Glomerular endothelial cell (primary cell): ENCODE measurements at regions not wholly inside any gene's neighbourhood (a gene's known extent, or its start where the extent isn't known, plus 50 kb on each side); places are given as distances from the start of the nearest gene placed in this dataset.
"Not testable (repeated sequence)": the region's sequence is repeated elsewhere in the genome, so short reads cannot be mapped to it uniquely, and the experiment has no call there.

Source experiments
- DNase-seq: peaks from one replicate; pipeline ENCODE4 v3.0.0-alpha.2; 2011; ENCODE audit warnings: low read depth, low spot score; ENCODE audit errors: extremely low read depth

- DNase-seq = no peak
Observed at GRCh38 chr21:41612674-41613532, 104.9 kb upstream of the TMPRSS2 start.

GRCh38 chr21:41611966-41612606 lies 104.1 kb upstream of the TMPRSS2 start:
- no peak for DNase-seq

GRCh38 chr21:41611441-41611840 lies 103.5 kb upstream of the TMPRSS2 start:
- no peak for DNase-seq

GRCh38 chr21:41610840-41611115 lies 102.8 kb upstream of the TMPRSS2 start:
- not testable (repeated sequence) for DNase-seq

DNA sequence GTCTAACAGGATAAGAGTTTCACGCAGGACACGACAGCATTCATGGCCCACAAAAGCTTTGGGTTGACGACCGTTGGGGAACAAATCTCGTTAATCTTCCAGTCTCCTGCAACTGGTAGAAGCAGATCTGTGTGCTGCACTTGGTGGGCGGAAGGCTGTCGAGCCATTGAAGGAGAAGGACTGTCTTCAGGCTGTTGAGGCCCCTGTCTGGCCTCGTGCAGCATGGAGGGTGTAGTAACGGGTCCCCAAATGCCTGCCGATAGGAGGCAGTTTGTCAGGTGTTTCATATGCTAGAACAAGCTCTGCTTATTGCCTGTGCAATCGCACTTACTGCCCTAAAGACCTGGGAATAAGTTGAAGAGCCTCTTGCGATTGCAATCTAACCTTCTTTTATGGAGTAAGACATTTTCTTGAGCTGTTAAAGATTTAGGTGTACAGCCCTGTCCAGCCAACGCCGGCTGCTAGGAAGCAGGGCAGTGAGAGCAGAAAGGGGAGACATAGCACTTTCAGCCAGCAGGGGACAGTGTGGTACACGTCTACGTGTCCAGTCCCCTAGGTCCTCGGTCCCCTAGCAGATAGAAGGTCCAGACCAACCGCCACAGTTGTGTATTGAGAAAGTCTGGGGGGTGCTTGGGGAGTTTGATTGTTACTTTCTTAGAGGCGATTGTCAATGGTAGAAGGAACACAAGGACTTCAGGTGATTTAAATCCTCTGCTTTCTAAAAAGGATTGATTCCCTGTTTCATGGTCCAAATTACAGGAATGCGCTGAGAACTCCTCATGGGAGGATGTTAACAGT lies 102.3 kb upstream of the TMPRSS2 start:
- no peak for DNase-seq

- DNase-seq = no peak
Observed at GRCh38 chr21:41606706-41607105, 98.7 kb upstream of the TMPRSS2 start.

DNA sequence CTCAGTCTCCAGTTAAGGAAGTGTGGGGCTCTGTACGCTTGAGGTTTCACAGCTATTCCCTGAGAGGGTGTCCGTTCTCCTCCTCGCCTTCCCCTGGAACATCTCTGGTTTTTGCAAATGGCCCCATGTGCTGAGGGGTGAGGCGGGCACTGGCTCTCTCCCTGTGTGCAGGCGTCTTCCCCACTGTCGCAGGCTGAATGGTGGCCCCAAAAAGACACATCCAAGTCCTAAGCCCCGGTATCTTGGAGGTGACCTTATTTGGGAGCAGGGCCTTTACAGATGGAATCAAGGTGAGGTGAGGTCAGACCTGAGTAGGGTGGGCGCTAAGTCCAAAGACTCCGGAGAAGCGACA lies 98.0 kb upstream of the TMPRSS2 start:
- no peak for DNase-seq

- DNase-seq = no peak
Observed at GRCh38 chr21:41605178-41605933, 97.4 kb upstream of the TMPRSS2 start.

GRCh38 chr21:41604583-41605041 lies 96.7 kb upstream of the TMPRSS2 start:
- DNase-seq = no peak

DNA sequence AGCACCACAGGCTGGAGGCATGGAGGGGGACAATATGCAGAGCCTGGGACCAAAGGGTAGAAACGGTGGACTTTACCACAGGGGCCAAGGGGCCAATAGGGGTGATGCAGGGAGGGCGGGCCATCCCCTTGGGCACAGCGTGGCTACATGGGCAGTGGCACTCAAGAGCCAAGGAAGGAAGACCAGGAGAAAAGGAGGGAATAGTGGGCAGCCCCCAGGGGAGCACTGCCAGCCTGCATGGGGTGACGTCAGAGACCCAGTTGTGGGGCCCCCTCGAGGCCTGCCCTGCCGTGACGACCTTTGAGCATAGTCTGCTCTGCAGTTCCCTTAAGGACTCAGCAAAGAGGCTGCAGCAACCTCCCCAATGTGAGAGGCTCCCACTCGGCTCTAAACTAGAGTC lies 95.5 kb upstream of the TMPRSS2 start:
- no peak for DNase-seq

DNA sequence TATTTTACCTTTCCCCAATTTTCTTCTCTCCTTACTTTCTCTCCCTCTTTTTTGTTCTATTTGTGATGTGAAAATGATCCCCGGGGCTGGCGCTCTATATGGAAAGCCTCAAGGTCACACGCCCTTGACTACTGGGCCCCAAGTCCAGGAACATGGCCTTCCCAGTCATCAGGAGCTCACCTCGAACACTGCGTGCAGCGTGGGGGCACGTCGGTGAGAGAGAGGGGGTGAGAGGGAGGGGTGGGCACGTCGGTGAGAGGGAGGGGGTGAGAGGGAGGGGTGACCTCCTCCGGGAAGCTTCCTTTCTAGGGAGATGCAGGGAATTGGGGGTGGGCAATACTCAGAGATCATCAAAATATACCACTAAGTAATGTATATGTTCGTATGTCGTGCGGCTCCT lies 94.6 kb upstream of the TMPRSS2 start:
- no peak for DNase-seq

- no peak for DNase-seq
Observed at GRCh38 chr21:41601573-41602368, 93.8 kb upstream of the TMPRSS2 start.

DNA sequence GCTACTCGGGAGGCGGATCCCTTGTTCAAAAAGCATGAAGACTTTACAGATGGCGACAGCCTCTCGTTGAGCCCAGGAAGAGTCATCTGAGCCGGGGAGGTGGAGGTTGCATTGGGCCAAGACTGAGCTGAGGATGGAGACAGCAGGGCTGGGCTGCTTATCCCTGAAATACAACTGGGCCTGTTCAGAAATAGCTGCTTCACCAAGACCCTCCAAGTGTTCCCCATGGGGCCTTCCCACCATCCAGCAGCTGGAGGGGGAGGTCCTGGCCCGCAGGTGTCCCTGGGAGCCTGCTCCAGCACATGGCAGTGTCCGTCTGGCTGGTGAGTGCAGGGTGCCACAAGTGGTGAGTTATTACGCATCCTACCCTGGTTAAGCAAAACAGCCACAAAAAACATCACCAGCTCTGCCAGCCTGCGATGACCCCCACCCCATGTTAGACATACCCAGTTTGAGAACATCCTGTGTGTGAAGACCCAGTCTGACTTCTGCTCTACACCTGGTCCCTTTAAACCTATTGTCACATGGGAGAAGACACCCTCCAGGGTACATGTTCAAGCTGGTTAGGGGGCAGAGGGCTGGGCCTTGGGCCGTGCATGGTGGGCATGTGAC lies 93.1 kb upstream of the TMPRSS2 start:
- no peak for DNase-seq

GRCh38 chr21:41600556-41600955 lies 92.6 kb upstream of the TMPRSS2 start:
- no peak for DNase-seq

- DNase-seq = no peak
Observed at GRCh38 chr21:41600116-41600515, 92.2 kb upstream of the TMPRSS2 start.

DNA sequence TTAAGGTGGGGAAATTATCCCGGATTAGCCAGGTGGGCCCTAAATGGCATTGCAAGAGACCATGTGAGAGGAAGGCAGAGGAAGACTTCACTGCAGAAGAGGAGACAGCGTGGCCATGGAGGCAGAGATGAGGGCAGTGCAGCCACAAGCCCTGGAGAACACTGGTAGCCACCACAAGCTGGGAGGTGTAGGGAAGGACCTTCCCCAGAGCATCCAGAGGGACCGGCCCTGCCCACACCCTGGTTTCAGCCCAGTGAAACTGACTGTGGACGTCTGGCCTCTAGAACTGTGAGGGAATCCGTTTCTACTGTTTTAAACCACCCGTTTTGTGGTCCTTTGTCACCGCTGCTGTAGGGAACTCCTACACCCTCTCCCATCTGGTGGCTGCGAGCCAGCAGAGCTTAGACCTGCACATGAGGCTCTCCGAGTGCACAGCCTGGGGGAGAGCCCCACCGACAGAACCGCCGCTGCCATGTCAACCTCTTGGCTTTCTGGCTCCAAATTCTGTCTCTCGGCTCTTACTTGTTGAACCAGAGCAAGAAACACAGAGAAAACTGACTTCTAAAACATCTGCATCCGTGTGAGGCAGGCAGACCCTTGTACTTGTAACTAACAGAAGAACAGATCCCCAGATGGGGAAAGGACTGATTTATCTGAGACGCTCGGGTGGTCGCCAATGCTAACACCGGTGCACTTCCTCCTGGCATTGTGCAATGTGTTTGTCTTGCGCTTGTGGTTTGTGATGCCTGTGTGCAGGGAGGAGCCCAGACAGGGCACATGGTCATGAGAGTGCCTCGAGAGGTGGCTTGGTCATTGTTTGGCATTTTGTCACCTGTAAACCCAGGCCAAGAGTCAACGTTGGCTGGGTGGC lies 90.8 kb upstream of the TMPRSS2 start:
- DNase-seq = no peak

DNA sequence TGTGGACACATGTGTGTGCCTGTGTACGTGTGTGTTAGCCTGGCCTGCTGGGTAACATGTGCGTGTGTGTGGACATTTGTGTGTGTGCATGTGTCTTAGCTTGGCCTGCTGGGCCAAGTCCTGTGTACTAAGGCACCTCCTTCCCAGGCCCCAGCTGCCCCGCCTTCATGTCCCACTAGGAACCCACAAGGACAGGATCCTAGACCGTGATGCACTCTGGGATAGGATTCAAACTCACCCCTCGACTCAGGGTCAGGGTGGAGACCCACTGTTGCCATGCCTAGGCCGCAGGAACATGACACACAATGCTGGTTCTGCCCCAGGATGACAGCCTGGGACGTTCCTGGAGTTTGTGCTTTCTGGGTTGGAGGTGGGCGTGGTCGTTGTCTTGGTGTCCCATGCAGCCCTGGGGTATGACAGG lies 89.9 kb upstream of the TMPRSS2 start:
- DNase-seq = no peak

DNA sequence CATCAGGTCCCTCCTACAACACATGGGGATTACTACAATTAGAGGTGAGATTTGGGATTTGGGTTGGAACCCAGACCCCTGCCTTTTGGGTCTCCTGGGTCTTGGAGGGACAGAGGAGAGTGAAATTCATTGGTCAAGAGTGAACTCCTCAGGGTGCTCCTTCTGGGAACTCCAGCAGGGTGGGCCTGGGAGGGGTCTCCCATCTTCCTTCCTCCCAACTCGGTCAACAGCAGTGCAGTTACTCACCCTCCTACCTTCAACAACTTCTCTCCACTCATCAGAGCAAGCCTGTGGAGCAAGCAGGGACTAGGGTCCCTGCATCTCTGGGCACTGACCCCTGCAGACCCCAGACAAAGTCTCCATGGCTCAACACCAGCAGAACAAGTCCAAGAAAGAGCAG lies 89.3 kb upstream of the TMPRSS2 start:
- DNase-seq = no peak
